GM20000 (cell line): ENCODE measurements at regions not wholly inside any gene's neighbourhood (a gene's known extent, or its start where the extent isn't known, plus 50 kb on each side); places are given as distances from the start of the nearest gene placed in this dataset.

Experiments
- DNase-seq: peaks from one replicate; pipeline ENCODE4 v3.0.0; 2012; ENCODE audit warnings: low spot score
- TF ChIP-seq, protein P1 (sequence below): IDR thresholded peaks from 2 replicates; pipeline ENCODE4 v1.5.1; 2012; ENCODE audit warnings: mild to moderate bottlenecking, control low read depth; ENCODE audit errors: extremely low read depth, missing control alignments

GRCh38 chr11:30760345-30760744, 174.2 kb upstream of the MPPED2 start:
- DNase-seq = no peak
- TF ChIP-seq, protein P1, sequence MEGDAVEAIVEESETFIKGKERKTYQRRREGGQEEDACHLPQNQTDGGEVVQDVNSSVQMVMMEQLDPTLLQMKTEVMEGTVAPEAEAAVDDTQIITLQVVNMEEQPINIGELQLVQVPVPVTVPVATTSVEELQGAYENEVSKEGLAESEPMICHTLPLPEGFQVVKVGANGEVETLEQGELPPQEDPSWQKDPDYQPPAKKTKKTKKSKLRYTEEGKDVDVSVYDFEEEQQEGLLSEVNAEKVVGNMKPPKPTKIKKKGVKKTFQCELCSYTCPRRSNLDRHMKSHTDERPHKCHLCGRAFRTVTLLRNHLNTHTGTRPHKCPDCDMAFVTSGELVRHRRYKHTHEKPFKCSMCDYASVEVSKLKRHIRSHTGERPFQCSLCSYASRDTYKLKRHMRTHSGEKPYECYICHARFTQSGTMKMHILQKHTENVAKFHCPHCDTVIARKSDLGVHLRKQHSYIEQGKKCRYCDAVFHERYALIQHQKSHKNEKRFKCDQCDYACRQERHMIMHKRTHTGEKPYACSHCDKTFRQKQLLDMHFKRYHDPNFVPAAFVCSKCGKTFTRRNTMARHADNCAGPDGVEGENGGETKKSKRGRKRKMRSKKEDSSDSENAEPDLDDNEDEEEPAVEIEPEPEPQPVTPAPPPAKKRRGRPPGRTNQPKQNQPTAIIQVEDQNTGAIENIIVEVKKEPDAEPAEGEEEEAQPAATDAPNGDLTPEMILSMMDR = no peak

GRCh38 chr11:30758946-30759504, 172.9 kb upstream of the MPPED2 start:
- DNase-seq = no peak
- TF ChIP-seq, protein P1 = no peak

DNA sequence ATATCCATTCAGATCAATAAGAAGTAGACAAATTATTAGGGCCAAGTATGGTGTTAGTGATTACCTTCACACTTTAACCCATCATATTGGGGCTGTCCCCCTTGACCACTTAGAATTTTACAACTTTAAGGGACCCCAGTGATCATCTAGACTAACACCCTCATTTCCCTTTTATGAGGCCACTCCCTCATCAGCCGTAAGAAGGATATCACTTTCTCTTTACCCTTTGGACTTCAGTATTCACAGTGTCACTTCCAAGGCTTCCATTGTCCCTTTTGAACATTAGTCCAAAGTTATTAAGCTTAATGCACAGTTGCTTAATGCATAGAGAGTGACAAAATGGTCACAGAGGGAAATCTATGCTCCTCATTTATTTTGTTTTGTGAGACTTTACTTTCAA, 172.4 kb upstream of the MPPED2 start:
- TF ChIP-seq, protein P1 = no peak
- DNase-seq = no peak

DNA sequence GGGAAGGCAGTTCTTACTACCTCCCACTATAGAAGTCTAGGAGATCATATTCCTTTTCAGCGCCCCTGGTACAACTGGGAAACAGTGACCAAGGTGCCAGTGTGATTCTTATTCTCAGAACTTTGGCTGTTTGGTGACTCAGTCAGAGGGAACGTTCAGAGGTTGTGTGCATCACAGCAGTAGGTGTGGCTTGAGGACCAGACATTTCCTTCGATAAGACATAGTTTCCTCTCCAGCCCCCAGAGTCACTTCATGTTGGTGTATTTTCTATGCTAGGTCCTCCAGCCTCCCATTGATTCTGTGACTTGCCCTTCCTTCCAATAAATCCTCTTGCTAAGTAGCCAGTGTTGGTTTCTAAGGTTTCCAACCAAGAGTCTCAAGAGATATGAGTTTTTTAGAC, 171.9 kb upstream of the MPPED2 start:
- no peak for DNase-seq
- TF ChIP-seq, protein P1 = no peak

DNA sequence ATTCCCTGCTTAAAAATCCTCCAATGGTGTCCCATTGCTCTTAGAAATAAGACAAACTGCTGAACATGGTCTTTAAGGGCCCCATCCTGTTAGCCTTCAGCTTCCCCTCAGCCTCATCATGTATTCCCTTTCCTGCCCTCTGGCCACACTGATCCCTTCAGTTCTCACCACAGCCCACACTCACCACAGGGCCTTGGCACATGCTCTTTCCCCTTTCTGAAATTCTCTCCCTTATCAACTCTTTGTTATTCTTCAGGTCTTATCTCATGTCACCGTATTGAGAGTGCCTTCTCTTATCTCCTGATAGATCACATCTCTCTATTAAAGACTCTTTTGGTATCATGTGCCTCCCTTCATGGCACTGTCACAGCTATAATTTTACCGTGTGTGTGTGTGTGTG, 167.8 kb upstream of the MPPED2 start:
- DNase-seq = no peak
- TF ChIP-seq, protein P1 = no peak

DNA sequence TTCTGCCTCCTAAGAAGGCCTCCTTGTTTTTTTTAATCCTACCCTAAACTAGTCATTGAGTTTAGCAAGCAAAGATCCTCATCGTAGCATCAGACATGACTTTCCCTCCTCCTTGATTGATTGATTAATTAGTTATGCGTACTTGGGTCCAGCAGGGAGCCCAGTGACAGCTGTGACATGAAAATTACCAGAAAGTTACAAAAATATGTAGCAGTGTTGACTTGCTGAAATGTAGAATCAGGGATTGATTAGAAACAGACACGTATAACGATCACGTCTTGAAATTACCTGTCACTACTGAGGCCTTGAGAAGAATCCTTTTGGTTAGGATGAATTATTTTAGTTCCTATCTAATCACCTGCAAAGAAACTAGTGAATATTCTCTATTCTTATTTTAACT, 167.4 kb upstream of the MPPED2 start:
- DNase-seq = no peak
- TF ChIP-seq, protein P1 = no peak

- DNase-seq = no peak
- TF ChIP-seq, protein P1 = no peak
Observed at GRCh38 chr11:30749268-30749667, 163.1 kb upstream of the MPPED2 start.
